ENCODE measurements at regions not wholly inside any gene's neighbourhood (a gene's known extent, or its start where the extent isn't known, plus 50 kb on each side); places are given as distances from the start of the nearest gene placed in this dataset.

GRCh38 chr2:236762628-236763027, 193.0 kb downstream of the ACKR3 start:
- TF ChIP-seq ZFX (IDR thresholded peaks at IDR 0.05; ENCODE audit: borderline replicate concordance) (no peak), CTCF (IDR thresholded peaks at IDR 0.05) (no peak)
- H3K27ac ChIP-seq, result no peak overlapping the region

GRCh38 chr2:236763857-236764256, 194.2 kb downstream of the ACKR3 start:
- H3K27ac ChIP-seq, result no peak overlapping the region
- TF ChIP-seq CTCF (IDR thresholded peaks at IDR 0.05) (no peak), ZFX (IDR thresholded peaks at IDR 0.05; ENCODE audit: borderline replicate concordance) (no peak)

GRCh38 chr2:236764716-236765115, 195.1 kb downstream of the ACKR3 start:
- no peak overlapping the region for H3K27ac ChIP-seq
- TF ChIP-seq ZFX (IDR thresholded peaks at IDR 0.05; ENCODE audit: borderline replicate concordance), result no peak
- no peak for TF ChIP-seq CTCF (IDR thresholded peaks at IDR 0.05)

GRCh38 chr2:236765478-236765877, 195.9 kb downstream of the ACKR3 start:
- no peak for TF ChIP-seq CTCF (IDR thresholded peaks at IDR 0.05)
- no peak for TF ChIP-seq ZFX (IDR thresholded peaks at IDR 0.05; ENCODE audit: borderline replicate concordance)
- H3K27ac ChIP-seq, result no peak overlapping the region

GRCh38 chr2:236766850-236767249, 197.2 kb downstream of the ACKR3 start:
- no peak overlapping the region for H3K27ac ChIP-seq
- TF ChIP-seq ZFX (IDR thresholded peaks at IDR 0.05; ENCODE audit: borderline replicate concordance), result no peak
- no peak for TF ChIP-seq CTCF (IDR thresholded peaks at IDR 0.05)

GRCh38 chr2:236767941-236768340, 198.3 kb downstream of the ACKR3 start:
- no peak overlapping the region for H3K27ac ChIP-seq
- TF ChIP-seq CTCF (IDR thresholded peaks at IDR 0.05) (no peak), ZFX (IDR thresholded peaks at IDR 0.05; ENCODE audit: borderline replicate concordance) (no peak)

GRCh38 chr2:236768393-236769140, 198.9 kb downstream of the ACKR3 start:
- no peak overlapping the region for H3K27ac ChIP-seq

More at GRCh38 chr2:236768393-236769140, 198.9 kb downstream of the ACKR3 start:
- TF ChIP-seq ZFX (IDR thresholded peaks at IDR 0.05; ENCODE audit: borderline replicate concordance) (no peak), CTCF (IDR thresholded peaks at IDR 0.05) (no peak)

Data from 22Rv1 (cell line).